NOMO-1 treated with dmso at 0.1 percent for 144 hours (cell line): ENCODE measurements at regions not wholly inside any gene's neighbourhood (a gene's known extent, or its start where the extent isn't known, plus 50 kb on each side); places are given as distances from the start of the nearest gene placed in this dataset.
"Not testable (repeated sequence)": the region's sequence is repeated elsewhere in the genome, so short reads cannot be mapped to it uniquely, and the experiment has no call there.

ENCODE experiments used
- DNase-seq: peaks from one replicate; lab custom pipeline; 2025; ENCODE audit not compliant: unreplicated experiment; lab: John Stamatoyannopoulos, UW

DNA sequence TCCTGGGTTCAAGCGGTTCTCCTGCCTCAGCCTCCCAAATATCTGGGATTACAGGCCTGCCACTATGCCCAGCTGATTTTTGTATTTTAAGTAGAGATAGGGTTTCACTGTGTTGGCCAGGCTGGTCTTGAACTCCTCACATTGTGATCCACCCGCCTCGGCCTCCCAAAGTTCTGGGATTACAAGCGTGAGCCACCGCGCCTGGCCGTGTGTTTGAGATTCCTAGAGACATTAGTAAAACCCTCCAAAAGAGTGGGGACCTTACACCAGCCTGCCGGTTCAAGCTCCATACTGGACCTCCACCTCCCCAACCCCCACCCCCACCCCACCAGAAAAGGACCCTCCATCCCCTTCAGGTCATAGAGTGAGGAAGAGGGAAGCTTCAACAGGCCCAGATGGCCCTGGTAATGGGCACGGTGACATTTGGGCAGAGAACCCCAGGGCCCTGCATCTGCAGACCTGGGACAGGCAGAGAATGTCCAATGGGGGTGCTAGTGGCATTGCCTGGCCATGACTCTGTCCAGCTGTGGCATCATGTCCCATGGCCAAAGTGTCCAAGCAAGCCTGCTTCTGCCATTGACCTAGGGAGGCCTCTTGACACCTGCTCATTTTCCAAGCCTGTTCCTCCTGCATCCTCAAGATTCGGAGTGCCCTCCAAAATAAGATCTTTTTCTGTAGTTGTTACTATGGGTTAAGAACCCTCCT is 108.9 kb upstream of the KLF13 start:
- DNase-seq: no peak

GRCh38 chr15:31219221-31219620 is 107.4 kb upstream of the KLF13 start:
- no peak for DNase-seq

GRCh38 chr15:31221936-31222515 is 104.6 kb upstream of the KLF13 start:
- DNase-seq: no peak

GRCh38 chr15:31222773-31223341 is 103.8 kb upstream of the KLF13 start:
- no peak for DNase-seq

- DNase-seq: peak; percentile 8
Observed at GRCh38 chr15:31223478-31224350, 102.9 kb upstream of the KLF13 start.

DNA sequence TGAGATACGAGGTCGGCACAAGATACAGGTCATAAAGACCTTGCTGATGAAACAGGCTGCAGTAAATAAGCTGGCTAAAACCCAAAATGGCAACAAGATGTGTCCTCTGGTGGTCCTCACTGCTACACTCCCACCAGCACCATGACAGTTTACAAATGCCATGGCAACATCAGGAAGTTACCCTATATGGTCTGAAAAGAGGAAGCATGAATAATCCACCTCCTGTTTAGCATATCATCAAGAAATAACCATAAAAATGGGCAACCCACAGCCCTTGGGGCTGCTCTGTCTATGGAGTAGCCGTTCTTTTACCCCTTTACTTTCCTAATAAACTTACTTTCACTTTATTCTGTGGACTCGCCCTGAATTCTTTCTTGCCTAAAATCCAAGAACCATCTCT is 102.0 kb upstream of the KLF13 start:
- DNase-seq: not testable (repeated sequence)

GRCh38 chr15:31225356-31225955 is 101.2 kb upstream of the KLF13 start:
- no peak for DNase-seq

DNA sequence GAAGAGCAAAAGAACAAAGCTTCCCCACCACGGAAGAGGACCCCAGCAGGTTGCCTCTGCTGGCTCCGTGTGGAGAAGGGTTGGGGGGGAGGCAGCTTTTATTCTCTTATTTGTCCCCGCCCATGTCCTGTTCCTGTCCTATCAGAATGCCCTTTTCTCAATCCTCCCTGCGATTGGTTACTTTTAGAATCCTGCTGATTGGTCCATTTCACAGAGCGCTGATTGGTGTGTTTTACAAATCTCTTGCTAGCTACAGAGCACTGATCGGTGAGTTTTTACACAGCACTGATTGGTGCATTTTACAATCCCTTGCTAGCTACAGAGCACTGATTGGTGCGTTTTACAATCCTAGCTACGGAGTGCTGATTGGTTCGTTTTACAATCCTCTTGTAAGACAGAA is 100.6 kb upstream of the KLF13 start:
- no peak for DNase-seq

DNA sequence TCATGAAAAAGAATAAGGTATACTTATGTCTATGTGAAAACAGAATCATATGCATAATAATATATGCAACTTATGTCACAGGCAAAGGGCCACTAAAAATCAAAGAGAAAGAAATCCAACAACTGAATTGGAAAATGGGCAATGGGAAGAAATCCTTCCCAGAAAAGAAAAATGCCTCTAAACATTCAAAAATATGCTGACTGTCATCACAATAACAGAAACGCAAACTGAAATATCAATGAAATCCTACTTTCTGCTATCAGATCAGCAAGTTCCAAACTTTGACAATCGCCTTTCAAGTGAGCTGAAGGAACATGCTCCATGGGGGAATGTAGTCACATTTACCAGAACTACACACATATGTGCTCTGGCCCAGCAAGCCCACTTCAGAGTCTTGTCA is 99.4 kb upstream of the KLF13 start:
- no peak for DNase-seq

- peak; percentile 40 for DNase-seq
Observed at GRCh38 chr15:31228011-31228484, 98.6 kb upstream of the KLF13 start.

DNA sequence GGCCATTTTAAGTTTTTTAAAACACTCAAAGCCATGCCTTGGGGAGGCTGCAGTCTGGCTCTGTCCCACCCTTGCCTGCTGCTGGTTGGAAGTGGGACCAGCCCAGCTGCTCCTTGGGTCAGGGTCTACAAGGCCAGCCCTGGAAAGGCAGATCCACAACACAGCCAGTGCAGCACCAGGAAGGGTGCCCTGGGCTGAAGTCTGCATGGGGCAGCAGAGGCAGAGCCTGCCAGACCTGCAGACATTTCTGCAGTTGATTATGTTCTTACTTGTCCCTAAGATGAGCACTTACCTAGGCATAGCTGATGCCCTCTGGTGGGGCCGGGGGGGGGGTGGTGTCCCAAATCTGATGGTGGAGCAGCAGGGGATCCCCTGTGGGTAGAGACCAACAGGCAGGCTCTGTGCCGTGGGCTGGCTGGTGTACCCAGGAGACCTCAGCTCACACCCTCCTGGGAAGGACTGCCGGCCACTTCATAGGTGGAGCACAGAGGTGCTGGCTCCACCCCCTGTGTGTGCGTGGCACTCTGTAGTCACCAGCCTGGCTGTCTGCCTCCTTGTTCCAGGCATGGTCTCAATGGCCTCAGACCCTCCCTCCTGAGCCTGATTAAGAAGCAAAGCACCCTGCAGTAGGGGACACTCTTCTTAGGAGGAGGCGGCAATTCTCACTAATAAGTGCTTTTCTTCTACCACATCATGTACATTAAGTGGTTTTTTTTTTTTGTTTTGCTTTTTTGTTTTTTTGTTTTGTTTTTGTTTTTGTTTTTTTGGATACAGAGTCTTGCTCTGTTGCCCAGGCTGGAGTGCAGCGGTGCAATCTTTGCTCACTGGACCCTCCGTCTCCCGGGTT is 97.4 kb upstream of the KLF13 start:
- DNase-seq: no peak

GRCh38 chr15:31230630-31231485 is 95.8 kb upstream of the KLF13 start:
- DNase-seq: no peak

DNA sequence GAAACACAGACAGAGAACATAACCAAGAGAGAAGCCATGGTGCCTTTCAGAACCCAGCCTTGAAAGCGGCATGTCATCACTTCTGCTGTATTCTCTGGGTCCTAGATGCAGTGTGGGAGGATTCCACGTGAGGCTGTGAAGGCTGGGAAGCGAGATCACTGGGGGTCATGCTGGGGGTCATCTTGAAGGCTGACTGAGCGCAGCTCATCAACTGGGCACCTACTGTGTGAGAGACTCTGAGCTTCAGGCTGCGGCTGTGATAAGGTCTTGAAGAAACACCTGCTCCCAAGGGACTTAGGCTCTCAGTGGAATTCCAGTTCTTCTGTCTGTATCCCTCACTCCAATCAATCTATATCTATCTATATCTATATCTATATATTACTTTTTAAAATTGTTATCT is 91.8 kb upstream of the KLF13 start:
- no peak for DNase-seq

DNA sequence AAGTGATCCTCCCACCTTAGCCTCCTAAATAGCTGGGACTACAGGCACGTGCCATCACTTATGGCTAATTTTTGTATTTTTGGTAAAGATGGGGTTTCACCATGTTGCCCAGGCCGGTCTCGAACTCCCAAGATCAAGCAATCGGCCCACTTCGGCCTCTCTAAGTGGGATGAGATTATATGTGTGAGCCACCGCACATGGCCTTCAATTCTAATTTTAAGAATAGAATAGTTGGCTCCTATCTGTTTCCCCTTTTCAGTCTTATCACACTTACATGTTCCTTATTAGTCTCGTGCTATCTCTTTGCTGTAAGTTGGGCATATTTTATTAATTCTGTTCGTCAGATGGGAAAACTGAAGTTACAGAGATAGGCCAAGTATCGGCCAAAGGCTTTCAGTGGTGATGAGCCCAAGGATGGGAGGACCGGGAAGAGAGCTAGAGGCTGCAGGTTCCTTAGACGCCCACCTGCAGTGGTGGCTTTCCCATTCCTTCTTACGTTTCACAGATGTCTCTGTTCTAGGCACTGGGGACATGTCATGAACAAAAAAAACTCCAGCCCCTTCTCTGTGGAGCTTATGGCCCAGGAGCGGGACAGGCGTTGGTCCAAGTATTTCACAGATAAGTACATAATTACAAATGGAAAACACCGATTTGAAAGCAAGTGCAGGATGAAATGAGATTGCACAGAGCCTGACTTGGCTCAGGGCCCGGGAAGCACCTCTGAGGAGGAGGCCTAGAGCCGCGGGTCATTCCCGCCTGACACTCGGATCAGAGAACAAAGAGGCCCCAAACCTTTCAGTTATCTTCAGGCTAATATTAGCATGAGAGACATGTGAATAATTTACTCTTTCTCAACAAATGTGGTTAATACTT is 91.1 kb upstream of the KLF13 start:
- DNase-seq: no peak

DNA sequence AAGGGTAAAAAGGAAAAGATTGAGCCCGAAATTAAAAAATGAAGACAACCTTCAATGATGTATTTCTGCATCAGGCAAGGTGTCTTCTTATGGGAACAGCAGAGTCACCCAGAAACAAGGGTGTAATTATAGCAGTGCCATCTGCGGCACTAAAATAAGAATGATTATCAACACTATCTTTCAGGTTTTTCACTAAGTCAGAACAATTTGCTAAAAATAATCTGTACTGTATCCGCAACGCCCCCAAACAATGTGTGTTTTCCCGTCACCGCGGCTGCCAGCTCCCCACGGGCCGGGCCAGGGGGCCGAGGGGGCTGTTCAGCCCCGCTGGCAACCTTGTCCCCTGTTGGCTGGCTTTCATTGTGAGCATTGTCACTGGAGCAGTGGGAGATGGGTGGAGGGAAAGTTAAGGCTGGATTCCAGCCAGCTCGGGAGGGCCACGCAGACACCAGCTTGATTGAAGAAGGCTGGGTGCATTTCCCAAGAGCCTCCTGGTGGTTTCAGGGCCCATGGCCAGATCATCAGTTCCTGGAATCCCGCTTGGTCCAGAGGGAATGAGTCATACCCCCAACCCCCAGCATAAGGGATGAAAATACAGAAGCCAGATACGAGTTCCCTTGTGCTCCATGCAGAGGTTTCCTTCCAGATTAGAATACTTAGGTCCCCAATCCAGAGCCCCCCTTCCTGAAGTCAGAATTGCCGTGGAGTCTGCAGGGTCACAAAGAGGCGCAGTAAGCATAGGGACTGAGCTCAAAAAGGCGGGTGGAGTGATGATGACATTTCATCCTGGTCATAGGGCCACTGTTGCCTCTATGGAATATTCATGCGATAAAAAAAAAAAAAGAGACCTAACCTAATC is 90.2 kb upstream of the KLF13 start:
- no peak for DNase-seq

- DNase-seq: no peak
Observed at GRCh38 chr15:31237043-31237324, 89.7 kb upstream of the KLF13 start.

GRCh38 chr15:31238906-31239305 is 87.7 kb upstream of the KLF13 start:
- no peak for DNase-seq

DNA sequence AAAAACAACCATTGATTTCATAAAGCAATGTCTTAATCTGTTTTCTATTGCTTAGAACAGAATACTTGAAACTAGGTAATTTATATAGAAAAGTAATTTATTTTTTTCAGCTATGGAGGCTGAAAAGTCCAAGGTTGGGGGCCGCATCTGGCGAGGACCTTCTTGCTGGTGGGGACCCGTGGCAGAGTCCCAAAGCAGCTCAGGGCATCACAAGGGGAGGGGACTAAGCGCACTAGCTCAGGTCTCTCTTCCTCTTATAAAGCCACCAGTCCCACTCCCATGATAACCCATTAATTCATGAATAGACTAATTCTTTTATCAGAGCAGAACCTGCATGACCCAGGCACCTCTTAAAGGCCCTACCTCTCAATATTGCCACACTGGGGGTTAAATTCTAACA is 87.2 kb upstream of the KLF13 start:
- DNase-seq: no peak
